Activated CD4-positive, alpha-beta memory T cell treated with anti-CD3 and anti-CD28 coated beads for 36 hours (primary cell): ENCODE measurements at regions not wholly inside any gene's neighbourhood (a gene's known extent, or its start where the extent isn't known, plus 50 kb on each side); places are given as distances from the start of the nearest gene placed in this dataset.

Experiments
- CTCF ChIA-PET: fragments of 350-600 bp; sonication (Branson Sonifier 250); formaldehyde crosslinking; loops from one replicate; lab custom pipeline; 2021; ENCODE audit warnings: antibody characterized with exemption, inconsistent platforms; lab: Charles Lee
- POLR2A ChIA-PET: fragments of 350-600 bp; sonication (Branson Sonifier 250); formaldehyde crosslinking; loops from one replicate; lab custom pipeline; 2021; ENCODE audit warnings: antibody characterized with exemption; lab: Charles Lee
- DNase-seq: peaks from one replicate; pipeline ENCODE4 v3.0.0-alpha.2; 2020
- H3K27ac Mint-ChIP-seq: one replicate; pipeline ENCODE4 v1.8.0; 2021; ENCODE audit warnings: mixed read lengths
- H3K27me3 Mint-ChIP-seq: one replicate; pipeline ENCODE4 v1.8.0; 2021; ENCODE audit warnings: mixed read lengths
- H3K36me3 Mint-ChIP-seq: one replicate; pipeline ENCODE4 v1.8.0; 2021; ENCODE audit warnings: mixed read lengths
- H3K4me1 Mint-ChIP-seq: one replicate; pipeline ENCODE4 v1.8.0; 2021; ENCODE audit warnings: low read depth, mixed read lengths
- H3K4me3 Mint-ChIP-seq: one replicate; pipeline ENCODE4 v1.8.0; 2021; ENCODE audit warnings: mild to moderate bottlenecking, mixed read lengths
- H3K9me3 Mint-ChIP-seq: one replicate; pipeline ENCODE4 v1.8.0; 2021; ENCODE audit warnings: mixed read lengths
- intact Hi-C: fragments of 100-400 bp; cut with micrococcal nuclease; formaldehyde crosslinking; loops from one replicate; pipeline ENCODE4 v1.15.1; 2023

DNA sequence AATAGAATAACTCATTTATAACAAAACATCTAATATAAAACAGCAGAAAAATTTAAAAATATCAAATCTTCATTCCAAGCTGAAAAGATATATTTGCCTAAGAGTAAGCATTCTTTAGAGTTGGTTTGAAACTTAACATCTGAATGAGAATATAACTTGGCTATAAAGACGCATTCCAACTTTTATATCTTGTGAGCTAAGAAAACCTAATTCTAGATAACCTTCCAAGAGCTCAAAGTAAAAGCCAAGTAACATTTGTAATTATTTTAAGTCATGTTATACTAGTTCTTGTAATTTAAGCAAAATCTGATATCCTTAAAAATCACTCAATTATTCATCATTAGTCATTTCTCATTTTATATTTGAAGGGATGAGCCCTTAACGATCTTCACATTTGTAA is 368.9 kb downstream of the C12orf50 start:
- ChIA-PET POLR2A (no interaction called here), CTCF (no interaction called here)
- Mint-ChIP-seq H3K36me3 (no peaks in the 10 kb centered on the region), H3K27ac (no peak overlapping the region), H3K4me3 (no peak overlapping the region), H3K27me3 (no peaks in the 10 kb centered on the region), H3K4me1 (peaks cover 4% of the 10 kb centered on the region), H3K9me3 (no peaks in the 10 kb centered on the region)
- DNase-seq, result no peak
- intact Hi-C loops, result no loop called here

DNA sequence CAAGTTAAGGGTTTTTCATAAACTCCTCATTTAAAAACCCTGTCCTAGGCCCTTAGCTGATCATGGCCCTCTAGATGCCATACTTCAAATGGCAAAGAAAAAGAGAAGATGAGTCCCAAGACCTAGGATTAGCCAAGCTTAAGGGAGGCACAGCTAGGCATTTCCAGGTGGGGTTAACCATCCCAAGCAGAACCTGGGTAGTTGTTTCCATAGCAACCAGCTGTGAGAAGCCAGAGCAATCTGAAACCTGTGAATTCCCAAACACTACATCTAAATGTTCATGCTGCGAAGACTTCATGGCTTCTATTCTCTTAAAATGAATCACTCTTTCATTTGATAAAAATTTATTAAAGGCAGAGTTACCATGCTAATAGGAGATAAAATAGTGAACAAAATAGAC is 372.9 kb downstream of the C12orf50 start:
- Mint-ChIP-seq H3K27me3 (no peaks in the 10 kb centered on the region), H3K9me3 (no peaks in the 10 kb centered on the region), H3K4me3 (no peak overlapping the region), H3K27ac (no peak overlapping the region), H3K4me1 (peaks cover under 1% of the 10 kb centered on the region), H3K36me3 (no peaks in the 10 kb centered on the region)
- no peak for DNase-seq
- intact Hi-C loops, result no loop called here
- ChIA-PET CTCF (no interaction called here), POLR2A (no interaction called here)

DNA sequence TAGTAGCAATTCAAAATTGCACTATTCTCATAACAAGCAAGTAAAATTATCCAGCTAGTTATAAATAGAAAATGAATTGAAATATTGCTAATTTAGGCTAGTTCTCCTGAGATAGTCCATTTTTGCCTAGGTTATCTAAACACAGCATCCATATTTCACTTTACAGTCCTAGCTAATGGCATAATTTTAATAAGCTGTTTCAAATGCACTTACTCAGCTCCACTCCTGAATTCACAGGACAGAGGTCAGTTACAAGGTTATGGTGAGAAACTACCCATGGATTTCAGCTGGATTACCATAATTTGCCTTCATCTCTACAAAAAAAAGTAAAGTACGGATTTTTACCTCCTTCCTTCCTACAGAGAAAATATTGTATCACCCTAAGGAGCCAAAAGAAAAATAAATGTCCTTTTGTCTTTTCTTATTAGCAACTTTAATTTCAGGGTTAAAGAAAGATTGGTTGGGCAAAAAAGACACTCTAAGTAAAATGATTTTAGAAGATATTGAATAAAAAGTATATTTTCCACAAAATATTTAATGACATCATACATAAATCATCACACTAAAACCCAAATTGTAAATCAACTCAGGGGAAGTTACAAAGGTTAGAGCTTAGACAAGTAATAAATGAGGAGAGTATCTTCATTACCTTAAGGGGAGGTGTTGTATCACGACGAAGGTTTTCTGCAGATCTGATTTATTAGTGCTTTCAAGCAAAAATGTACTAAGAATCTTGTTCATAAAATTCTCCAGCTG is 377.4 kb downstream of the C12orf50 start:
- intact Hi-C loops, result no loop called here
- no peaks in the 10 kb centered on the region for H3K9me3 Mint-ChIP-seq
- DNase-seq, result no peak
- H3K4me1 Mint-ChIP-seq, result no peaks in the 10 kb centered on the region
- no peaks in the 10 kb centered on the region for H3K27me3 Mint-ChIP-seq
- no peaks in the 10 kb centered on the region for H3K36me3 Mint-ChIP-seq
- POLR2A ChIA-PET, result no interaction called here
- H3K4me3 Mint-ChIP-seq, result no peak overlapping the region
- CTCF ChIA-PET, result no interaction called here
- no peak overlapping the region for H3K27ac Mint-ChIP-seq

DNA sequence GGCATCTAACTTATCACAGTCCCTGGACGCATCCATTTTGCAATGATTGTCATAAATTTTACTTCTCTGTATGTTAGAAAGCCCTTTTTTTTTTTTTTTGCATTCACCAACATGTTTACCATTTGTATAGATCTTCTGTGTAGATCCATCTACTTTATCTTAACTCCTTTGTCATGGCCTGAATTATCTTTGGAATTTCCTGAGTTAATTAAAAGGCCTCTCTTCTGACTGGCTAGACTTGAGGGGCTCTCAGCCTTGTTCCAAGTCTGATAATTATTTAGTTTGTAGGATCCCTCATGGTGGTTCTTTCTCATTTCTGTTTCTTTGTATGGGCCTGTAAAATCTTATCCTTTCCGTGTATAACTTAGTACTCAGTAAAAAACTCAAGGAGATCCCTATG is 387.0 kb downstream of the C12orf50 start:
- no peaks in the 10 kb centered on the region for H3K27me3 Mint-ChIP-seq
- H3K9me3 Mint-ChIP-seq, result no peaks in the 10 kb centered on the region
- POLR2A ChIA-PET, result no interaction called here
- DNase-seq, result no peak
- no peak overlapping the region for H3K27ac Mint-ChIP-seq
- CTCF ChIA-PET, result no interaction called here
- no peak overlapping the region for H3K4me3 Mint-ChIP-seq
- no peaks in the 10 kb centered on the region for H3K36me3 Mint-ChIP-seq
- no peaks in the 10 kb centered on the region for H3K4me1 Mint-ChIP-seq
- intact Hi-C loops, result no loop called here

DNA sequence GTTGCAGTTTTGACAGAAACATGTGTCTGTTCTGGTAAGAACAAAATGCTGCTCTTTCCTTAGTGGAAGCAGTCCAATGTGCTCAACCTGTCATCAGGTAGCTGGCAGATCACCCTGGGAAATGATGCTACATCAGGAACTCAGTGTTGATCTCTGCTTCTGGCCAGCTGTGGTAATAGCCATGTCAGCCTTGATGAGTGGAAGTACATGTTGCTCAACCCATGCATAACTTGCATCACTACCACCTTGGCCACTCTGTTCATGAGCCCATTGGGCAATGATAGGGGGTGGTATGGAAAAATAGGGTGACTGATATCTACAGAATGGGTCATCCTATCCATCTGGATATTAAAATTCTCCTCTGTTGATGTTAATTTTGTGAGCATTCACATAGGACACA is 411.0 kb downstream of the C12orf50 start:
- intact Hi-C loops, result no loop called here
- Mint-ChIP-seq H3K9me3 (peaks cover 6% of the 10 kb centered on the region), H3K36me3 (no peaks in the 10 kb centered on the region), H3K4me1 (no peaks in the 10 kb centered on the region), H3K27me3 (no peaks in the 10 kb centered on the region), H3K4me3 (no peak overlapping the region), H3K27ac (no peak overlapping the region)
- no peak for DNase-seq
- POLR2A ChIA-PET, result no interaction called here
- CTCF ChIA-PET, result no interaction called here

DNA sequence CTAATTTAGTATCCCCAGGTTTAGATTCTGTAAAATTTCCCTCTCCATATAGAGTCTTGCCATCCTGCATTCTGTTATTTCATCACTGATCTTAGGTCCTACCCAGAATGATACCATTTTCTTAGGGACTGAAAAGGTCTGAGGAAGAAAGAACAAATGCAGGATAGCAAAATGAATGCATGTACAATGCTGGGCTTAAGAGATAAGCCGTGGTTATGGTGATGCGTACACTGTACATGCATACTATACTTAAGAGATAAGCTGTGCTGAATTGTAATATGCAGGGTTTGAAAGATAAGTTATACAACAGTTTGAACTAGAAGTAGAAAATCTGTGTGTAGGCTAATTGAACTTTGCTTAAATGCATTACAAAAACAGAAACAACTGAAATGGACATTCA is 416.2 kb downstream of the C12orf50 start:
- Mint-ChIP-seq H3K4me3 (no peak overlapping the region), H3K27ac (no peak overlapping the region), H3K4me1 (no peaks in the 10 kb centered on the region), H3K36me3 (no peaks in the 10 kb centered on the region), H3K27me3 (no peaks in the 10 kb centered on the region), H3K9me3 (peaks cover 3% of the 10 kb centered on the region)
- CTCF ChIA-PET, result no interaction called here
- POLR2A ChIA-PET, result no interaction called here
- DNase-seq, result no peak
- intact Hi-C loops, result no loop called here

DNA sequence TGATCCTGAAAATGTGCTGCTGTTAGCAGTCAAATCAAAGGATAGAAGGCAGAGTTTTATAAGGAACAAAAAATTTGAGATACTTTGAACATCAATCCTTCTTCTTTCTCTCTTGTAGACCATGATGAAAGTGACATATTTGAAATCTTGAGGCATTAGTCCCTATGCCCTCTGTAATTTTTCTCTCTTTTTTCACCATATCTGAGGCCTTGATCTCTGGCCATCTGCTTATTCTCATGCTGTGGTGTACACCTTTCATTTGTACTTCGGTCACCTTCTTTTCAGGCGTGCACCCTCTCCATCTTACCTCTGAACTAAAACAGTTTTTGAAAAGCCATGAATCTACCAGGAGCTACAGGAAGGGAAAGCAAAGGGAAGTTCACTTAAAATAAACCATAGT is 420.9 kb downstream of the C12orf50 start:
- Mint-ChIP-seq H3K9me3 (peaks cover 3% of the 10 kb centered on the region), H3K4me3 (no peak overlapping the region), H3K4me1 (no peaks in the 10 kb centered on the region), H3K36me3 (no peaks in the 10 kb centered on the region), H3K27me3 (no peaks in the 10 kb centered on the region), H3K27ac (no peak overlapping the region)
- ChIA-PET CTCF (no interaction called here), POLR2A (no interaction called here)
- DNase-seq, result no peak
- intact Hi-C loops, result no loop called here

DNA sequence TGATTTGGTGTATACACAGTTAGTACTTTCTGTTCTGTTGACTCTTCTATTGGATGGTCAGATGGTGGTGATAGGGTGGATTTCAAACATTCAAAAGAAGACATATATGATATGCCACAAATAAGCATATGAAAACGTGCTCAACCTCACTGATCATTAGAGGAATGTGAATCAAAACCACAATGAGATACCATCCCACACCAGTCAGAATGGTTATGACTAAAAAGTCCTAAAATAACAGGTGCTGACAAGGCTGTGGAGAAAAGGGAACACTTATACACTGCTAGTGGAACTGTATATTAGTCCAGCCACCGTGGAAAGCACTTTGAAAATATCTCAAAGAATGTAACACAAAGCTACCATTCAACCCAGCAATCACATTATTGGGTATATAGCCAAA is 425.5 kb downstream of the C12orf50 start:
- Mint-ChIP-seq H3K27ac (no peak overlapping the region), H3K9me3 (peaks cover 2% of the 10 kb centered on the region), H3K27me3 (no peaks in the 10 kb centered on the region), H3K4me1 (no peaks in the 10 kb centered on the region), H3K36me3 (no peaks in the 10 kb centered on the region), H3K4me3 (no peak overlapping the region)
- DNase-seq, result no peak
- ChIA-PET POLR2A (no interaction called here), CTCF (no interaction called here)
- intact Hi-C loops, result no loop called here

DNA sequence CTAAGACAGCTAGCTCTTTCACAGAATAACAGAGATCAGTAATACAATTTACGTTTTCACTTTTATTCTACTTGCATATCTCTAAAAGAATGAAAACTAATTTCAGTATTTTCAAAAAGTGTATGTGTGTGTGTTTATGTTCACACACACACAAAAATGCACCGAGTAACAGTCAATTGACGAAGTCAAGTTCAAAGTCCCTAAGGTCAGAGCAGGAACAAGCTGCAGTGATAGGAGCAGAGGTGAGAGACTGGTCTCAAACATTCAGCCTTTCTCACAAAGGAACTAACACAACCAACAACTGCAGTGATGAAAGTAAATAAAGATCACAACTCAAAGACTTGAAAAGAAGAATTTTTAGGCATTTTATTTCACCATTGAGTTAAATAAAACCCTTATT is 429.7 kb downstream of the C12orf50 start:
- H3K9me3 Mint-ChIP-seq, result peaks cover 2% of the 10 kb centered on the region
- intact Hi-C loops, result no loop called here
- H3K36me3 Mint-ChIP-seq, result no peaks in the 10 kb centered on the region
- POLR2A ChIA-PET, result no interaction called here
- no peaks in the 10 kb centered on the region for H3K27me3 Mint-ChIP-seq
- CTCF ChIA-PET, result no interaction called here
- no peak overlapping the region for H3K4me3 Mint-ChIP-seq
- no peak for DNase-seq
- no peak overlapping the region for H3K27ac Mint-ChIP-seq
- no peaks in the 10 kb centered on the region for H3K4me1 Mint-ChIP-seq

DNA sequence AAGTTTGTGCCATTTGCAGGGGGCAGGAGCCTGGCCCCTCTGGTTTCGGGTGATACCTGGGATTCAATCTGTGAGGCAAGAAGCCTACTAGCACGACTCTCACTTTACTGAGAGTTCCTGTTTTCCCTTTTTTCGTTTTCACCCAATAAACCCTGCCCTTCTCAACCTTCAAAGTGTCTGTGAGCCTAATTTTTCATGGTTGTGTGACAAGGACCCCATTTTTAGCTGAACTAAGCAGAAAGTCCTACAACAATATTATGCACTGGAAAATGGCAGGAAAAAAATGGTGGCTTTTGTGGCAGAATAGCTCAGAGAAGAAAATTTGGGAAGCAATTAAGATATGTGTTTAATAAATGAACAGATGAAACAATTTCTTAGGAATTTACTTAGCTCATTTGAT is 432.1 kb downstream of the C12orf50 start:
- Mint-ChIP-seq H3K9me3 (peaks cover 3% of the 10 kb centered on the region), H3K4me1 (no peaks in the 10 kb centered on the region), H3K27me3 (no peaks in the 10 kb centered on the region), H3K4me3 (no peak overlapping the region), H3K36me3 (no peaks in the 10 kb centered on the region), H3K27ac (no peak overlapping the region)
- CTCF ChIA-PET, result no interaction called here
- no peak for DNase-seq
- POLR2A ChIA-PET, result no interaction called here
- intact Hi-C loops, result no loop called here

DNA sequence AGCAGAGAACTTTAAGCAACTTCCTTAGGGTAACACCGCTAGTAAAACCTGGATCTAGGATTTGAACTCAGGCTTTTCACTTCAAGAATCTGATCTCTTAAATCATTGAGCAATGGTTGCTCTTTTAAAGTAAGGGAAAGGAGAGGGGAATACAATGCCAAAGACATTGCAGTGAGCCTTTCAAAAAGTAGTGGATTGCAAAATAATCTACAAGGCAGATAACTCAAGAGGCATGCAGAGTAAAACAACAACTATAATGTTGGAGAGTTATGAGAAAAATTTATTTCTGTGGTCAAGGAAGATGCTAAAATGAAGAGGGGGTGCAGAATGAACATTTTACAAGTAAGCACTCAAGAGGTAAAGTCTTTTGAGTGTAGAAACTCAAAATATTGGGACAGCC is 432.6 kb downstream of the C12orf50 start:
- ChIA-PET POLR2A (no interaction called here), CTCF (no interaction called here)
- no peak for DNase-seq
- Mint-ChIP-seq H3K9me3 (peaks cover 3% of the 10 kb centered on the region), H3K27ac (no peak overlapping the region), H3K4me3 (no peak overlapping the region), H3K27me3 (no peaks in the 10 kb centered on the region), H3K36me3 (no peaks in the 10 kb centered on the region), H3K4me1 (no peaks in the 10 kb centered on the region)
- intact Hi-C loops, result no loop called here

DNA sequence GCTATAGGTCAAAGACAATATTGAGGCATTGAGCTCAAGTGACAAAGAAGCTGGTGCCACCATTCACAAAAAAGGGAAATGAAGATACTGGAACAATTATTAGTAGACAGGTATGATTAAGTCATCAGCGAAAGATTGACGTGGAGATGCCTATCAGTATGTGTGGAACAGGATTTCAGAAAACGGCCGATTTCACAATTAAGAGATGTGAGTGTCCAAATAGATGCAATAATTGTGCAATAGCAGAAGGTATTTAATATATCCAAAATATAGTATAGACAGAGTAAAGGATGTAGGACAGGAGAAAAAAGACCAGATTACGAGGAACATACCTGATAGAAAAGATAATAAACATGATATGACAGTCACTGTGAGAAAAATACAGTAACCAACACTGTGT is 433.1 kb downstream of the C12orf50 start:
- H3K36me3 Mint-ChIP-seq, result no peaks in the 10 kb centered on the region
- CTCF ChIA-PET, result no interaction called here
- peaks cover 3% of the 10 kb centered on the region for H3K9me3 Mint-ChIP-seq

DNA sequence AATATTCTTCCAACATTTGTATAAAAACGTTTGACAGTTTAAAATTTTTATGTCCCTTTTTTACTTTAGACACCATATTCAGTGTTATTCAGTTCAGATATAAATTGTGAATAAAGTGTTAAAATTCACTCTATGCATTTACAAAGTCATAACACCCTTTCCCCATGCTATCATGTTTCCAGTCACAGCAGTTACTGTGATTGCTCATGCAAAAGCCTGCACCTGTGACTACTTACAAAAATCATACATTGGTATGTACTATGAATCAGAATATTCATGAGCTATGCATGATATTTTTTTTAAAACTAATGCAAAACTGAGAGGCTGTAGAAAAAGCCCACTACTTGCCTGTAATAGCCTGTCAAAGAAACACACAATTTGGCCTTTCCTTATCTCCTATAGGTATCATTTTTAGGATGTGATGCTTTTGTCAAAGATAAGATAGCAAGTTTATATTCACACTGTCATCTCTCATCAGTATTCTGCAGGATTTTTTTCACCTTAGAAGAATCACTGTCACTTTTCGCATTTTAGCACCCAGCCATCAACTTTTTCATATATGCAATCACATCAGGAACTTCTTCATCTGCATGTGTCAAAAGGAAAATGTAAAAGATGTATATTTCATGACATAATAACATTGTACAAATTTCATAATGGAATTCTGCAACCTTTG is 443.2 kb downstream of the C12orf50 start:
- Mint-ChIP-seq H3K27ac (no peak overlapping the region), H3K9me3 (peaks cover 3% of the 10 kb centered on the region), H3K4me1 (no peaks in the 10 kb centered on the region), H3K4me3 (no peak overlapping the region), H3K36me3 (no peaks in the 10 kb centered on the region), H3K27me3 (no peaks in the 10 kb centered on the region)
- DNase-seq, result no peak
- intact Hi-C loops, result no loop called here
- ChIA-PET POLR2A (no interaction called here), CTCF (no interaction called here)

More for the DNA sequence above, 433.1 kb downstream of the C12orf50 start:
- Mint-ChIP-seq H3K27ac (no peak overlapping the region), H3K4me1 (no peaks in the 10 kb centered on the region), H3K27me3 (no peaks in the 10 kb centered on the region), H3K4me3 (no peak overlapping the region)
- intact Hi-C loops, result no loop called here
- no peak for DNase-seq
- POLR2A ChIA-PET, result no interaction called here
